ENCODE measurements at regions not wholly inside any gene's neighbourhood (a gene's known extent, or its start where the extent isn't known, plus 50 kb on each side); places are given as distances from the start of the nearest gene placed in this dataset.

- TF ChIP-seq Cebpa-rat (IDR thresholded peaks at IDR 0.05), result no peak
- Histone ChIP-seq H3K27me3 (no peaks in the 10 kb centered on the region), H3K4me3 (no peak overlapping the region), H3K36me3 (no peaks in the 10 kb centered on the region), H3K4me2 (no peak overlapping the region), H3K9me3 (replicated peaks in 1 of 11) (no peaks in the 10 kb centered on the region), H3K27ac (no peak overlapping the region), H4K20me1 (no peaks in the 10 kb centered on the region), H3K4me1 (no peaks in the 10 kb centered on the region), H3K9ac (no peak overlapping the region)
These were observed 133.3 kb upstream of the ADPGK start for GRCh38 chr15:72916897-72917296.

- Histone ChIP-seq H3K4me1 (no peaks in the 10 kb centered on the region), H3K36me3 (no peaks in the 10 kb centered on the region), H3K27me3 (no peaks in the 10 kb centered on the region), H3K9ac (no peak overlapping the region), H3K4me2 (no peak overlapping the region), H3K4me3 (no peak overlapping the region), H4K20me1 (no peaks in the 10 kb centered on the region), H3K9me3 (replicated peaks in 1 of 11) (no peaks in the 10 kb centered on the region), H3K27ac (no peak overlapping the region)
- TF ChIP-seq Cebpa-rat (IDR thresholded peaks at IDR 0.05), result no peak
These were observed 132.8 kb upstream of the ADPGK start for GRCh38 chr15:72916378-72916777.

GRCh38 chr15:72915843-72916242 lies 132.3 kb upstream of the ADPGK start:
- no peak overlapping the region for H3K9ac ChIP-seq
- H3K4me3 ChIP-seq, result no peak overlapping the region

GRCh38 chr15:72912996-72913395 lies 129.4 kb upstream of the ADPGK start:
- H3K9ac ChIP-seq, result no peak overlapping the region
- H3K27ac ChIP-seq, result no peak overlapping the region
- no peak for TF ChIP-seq Cebpa-rat (IDR thresholded peaks at IDR 0.05)
- no peak overlapping the region for H3K4me3 ChIP-seq
- H4K20me1 ChIP-seq, result no peaks in the 10 kb centered on the region
- no peaks in the 10 kb centered on the region for H3K4me1 ChIP-seq
- no peaks in the 10 kb centered on the region for H3K36me3 ChIP-seq
- no peaks in the 10 kb centered on the region for H3K27me3 ChIP-seq
- H3K4me2 ChIP-seq, result no peak overlapping the region
- no peaks in the 10 kb centered on the region for H3K9me3 ChIP-seq (replicated peaks in 1 of 11)

More at GRCh38 chr15:72915843-72916242, 132.3 kb upstream of the ADPGK start:
- H4K20me1 ChIP-seq, result no peaks in the 10 kb centered on the region
- H3K27me3 ChIP-seq, result no peaks in the 10 kb centered on the region
- no peak for TF ChIP-seq Cebpa-rat (IDR thresholded peaks at IDR 0.05)
- no peaks in the 10 kb centered on the region for H3K36me3 ChIP-seq
- no peak overlapping the region for H3K27ac ChIP-seq
- H3K4me1 ChIP-seq, result no peaks in the 10 kb centered on the region
- no peaks in the 10 kb centered on the region for H3K9me3 ChIP-seq (replicated peaks in 1 of 11)
- no peak overlapping the region for H3K4me2 ChIP-seq

GRCh38 chr15:72912121-72912520 lies 128.6 kb upstream of the ADPGK start:
- Histone ChIP-seq H3K27ac (no peak overlapping the region), H3K9ac (no peak overlapping the region), H3K4me3 (no peak overlapping the region), H3K4me2 (no peak overlapping the region), H4K20me1 (no peaks in the 10 kb centered on the region), H3K36me3 (no peaks in the 10 kb centered on the region), H3K9me3 (replicated peaks in 1 of 11) (no peaks in the 10 kb centered on the region), H3K27me3 (no peaks in the 10 kb centered on the region), H3K4me1 (no peaks in the 10 kb centered on the region)
- no peak for TF ChIP-seq Cebpa-rat (IDR thresholded peaks at IDR 0.05)

GRCh38 chr15:72911626-72912025 lies 128.1 kb upstream of the ADPGK start:
- H3K4me2 ChIP-seq, result no peak overlapping the region
- H4K20me1 ChIP-seq, result no peaks in the 10 kb centered on the region
- no peak overlapping the region for H3K4me3 ChIP-seq
- no peaks in the 10 kb centered on the region for H3K9me3 ChIP-seq (replicated peaks in 1 of 11)
- H3K27ac ChIP-seq, result no peak overlapping the region
- H3K9ac ChIP-seq, result no peak overlapping the region
- H3K4me1 ChIP-seq, result no peaks in the 10 kb centered on the region
- no peaks in the 10 kb centered on the region for H3K36me3 ChIP-seq
- no peaks in the 10 kb centered on the region for H3K27me3 ChIP-seq
- no peak for TF ChIP-seq Cebpa-rat (IDR thresholded peaks at IDR 0.05)

- Histone ChIP-seq H3K9ac (no peak overlapping the region), H3K27me3 (no peaks in the 10 kb centered on the region), H3K27ac (no peak overlapping the region), H3K36me3 (no peaks in the 10 kb centered on the region), H3K4me3 (no peak overlapping the region), H3K4me1 (no peaks in the 10 kb centered on the region), H3K4me2 (no peak overlapping the region), H4K20me1 (no peaks in the 10 kb centered on the region), H3K9me3 (replicated peaks in 1 of 11) (no peaks in the 10 kb centered on the region)
- no peak for TF ChIP-seq Cebpa-rat (IDR thresholded peaks at IDR 0.05)
These were observed 125.2 kb upstream of the ADPGK start for GRCh38 chr15:72908713-72909112.

- TF ChIP-seq Cebpa-rat (IDR thresholded peaks at IDR 0.05), result no peak
- Histone ChIP-seq H3K4me1 (no peaks in the 10 kb centered on the region), H3K36me3 (no peaks in the 10 kb centered on the region), H3K4me3 (no peak overlapping the region), H3K9me3 (replicated peaks in 1 of 11) (no peaks in the 10 kb centered on the region), H3K27me3 (no peaks in the 10 kb centered on the region), H3K9ac (no peak overlapping the region), H4K20me1 (no peaks in the 10 kb centered on the region), H3K27ac (no peak overlapping the region), H3K4me2 (no peak overlapping the region)
These were observed 124.2 kb upstream of the ADPGK start for GRCh38 chr15:72907733-72908132.

- Histone ChIP-seq H3K4me2 (no peak overlapping the region), H3K9me3 (replicated peaks in 1 of 11) (no peaks in the 10 kb centered on the region), H3K36me3 (no peaks in the 10 kb centered on the region), H4K20me1 (no peaks in the 10 kb centered on the region), H3K4me1 (no peaks in the 10 kb centered on the region; a peak in 2 of 20 replicates), H3K4me3 (no peak overlapping the region), H3K27ac (no peak overlapping the region), H3K27me3 (no peaks in the 10 kb centered on the region), H3K9ac (no peak overlapping the region)
- no peak for TF ChIP-seq Cebpa-rat (IDR thresholded peaks at IDR 0.05)
These were observed 119.3 kb upstream of the ADPGK start for GRCh38 chr15:72902919-72903260.

- TF ChIP-seq Cebpa-rat (IDR thresholded peaks at IDR 0.05), result no peak
- H3K4me1 ChIP-seq, result no peaks in the 10 kb centered on the region; a peak in 2 of 20 replicates
- no peaks in the 10 kb centered on the region for H3K36me3 ChIP-seq
- no peaks in the 10 kb centered on the region for H4K20me1 ChIP-seq
- no peaks in the 10 kb centered on the region for H3K27me3 ChIP-seq
- H3K9me3 ChIP-seq (replicated peaks in 1 of 11), result no peaks in the 10 kb centered on the region
- H3K9ac ChIP-seq, result no peak overlapping the region
- no peak overlapping the region for H3K4me2 ChIP-seq
- no peak overlapping the region for H3K4me3 ChIP-seq
- no peak overlapping the region for H3K27ac ChIP-seq
These were observed 118.8 kb upstream of the ADPGK start for GRCh38 chr15:72902245-72902918.

All from BLaER1 treated with 17β-estradiol and CSF1 and Interleukin-3, amounts not matched to agents 10 nM and 100 nM (cell line).